ENCODE measurements at regions not wholly inside any gene's neighbourhood (a gene's known extent, or its start where the extent isn't known, plus 50 kb on each side); places are given as distances from the start of the nearest gene placed in this dataset.

DNA sequence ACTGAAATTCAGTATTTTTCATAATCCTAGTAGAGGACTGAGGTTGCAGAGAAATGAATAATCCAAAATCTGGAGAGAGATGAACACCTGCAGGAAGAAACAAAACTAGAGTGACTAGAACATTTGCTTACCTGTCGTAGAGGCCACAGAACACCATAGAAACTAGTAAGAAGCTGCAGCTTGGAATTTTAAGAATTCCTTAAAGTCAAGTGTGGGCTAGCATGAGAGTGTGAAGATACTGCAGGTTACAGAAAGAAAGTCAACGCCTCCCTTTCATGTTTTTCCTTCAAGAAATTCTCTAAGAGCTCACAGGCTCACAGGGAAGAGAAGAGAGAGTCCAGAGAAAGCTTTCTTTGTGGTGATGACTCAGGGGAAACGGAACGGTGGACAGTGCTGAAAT lies 633.7 kb downstream of the LRRIQ3 start:
- no peak for ATAC-seq
- peaks cover 0 to 10% (median 0%) of the 10 kb centered on the region in 12 donors for H3K9me3 ChIP-seq
- H3K27me3 ChIP-seq = no peaks in the 10 kb centered on the region
- H3K36me3 ChIP-seq = no peaks in the 10 kb centered on the region
- no peak overlapping the region for H3K4me3 ChIP-seq
- H3K27ac ChIP-seq = no peak overlapping the region
- DNase-seq = no peak
- WGBS, 4 donors = 62 to 76% (median 72%) methylated on average over 4 of the region's 4 CpGs
- intact Hi-C loops (cut with DNase I) = no loop called here
- TF ChIP-seq POLR2A (IDR thresholded peaks at IDR 0.05) = no peak
- TF ChIP-seq, protein P1, sequence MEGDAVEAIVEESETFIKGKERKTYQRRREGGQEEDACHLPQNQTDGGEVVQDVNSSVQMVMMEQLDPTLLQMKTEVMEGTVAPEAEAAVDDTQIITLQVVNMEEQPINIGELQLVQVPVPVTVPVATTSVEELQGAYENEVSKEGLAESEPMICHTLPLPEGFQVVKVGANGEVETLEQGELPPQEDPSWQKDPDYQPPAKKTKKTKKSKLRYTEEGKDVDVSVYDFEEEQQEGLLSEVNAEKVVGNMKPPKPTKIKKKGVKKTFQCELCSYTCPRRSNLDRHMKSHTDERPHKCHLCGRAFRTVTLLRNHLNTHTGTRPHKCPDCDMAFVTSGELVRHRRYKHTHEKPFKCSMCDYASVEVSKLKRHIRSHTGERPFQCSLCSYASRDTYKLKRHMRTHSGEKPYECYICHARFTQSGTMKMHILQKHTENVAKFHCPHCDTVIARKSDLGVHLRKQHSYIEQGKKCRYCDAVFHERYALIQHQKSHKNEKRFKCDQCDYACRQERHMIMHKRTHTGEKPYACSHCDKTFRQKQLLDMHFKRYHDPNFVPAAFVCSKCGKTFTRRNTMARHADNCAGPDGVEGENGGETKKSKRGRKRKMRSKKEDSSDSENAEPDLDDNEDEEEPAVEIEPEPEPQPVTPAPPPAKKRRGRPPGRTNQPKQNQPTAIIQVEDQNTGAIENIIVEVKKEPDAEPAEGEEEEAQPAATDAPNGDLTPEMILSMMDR (IDR thresholded peaks at IDR 0.05) = no peak
- no peaks in the 10 kb centered on the region for H3K4me1 ChIP-seq

DNA sequence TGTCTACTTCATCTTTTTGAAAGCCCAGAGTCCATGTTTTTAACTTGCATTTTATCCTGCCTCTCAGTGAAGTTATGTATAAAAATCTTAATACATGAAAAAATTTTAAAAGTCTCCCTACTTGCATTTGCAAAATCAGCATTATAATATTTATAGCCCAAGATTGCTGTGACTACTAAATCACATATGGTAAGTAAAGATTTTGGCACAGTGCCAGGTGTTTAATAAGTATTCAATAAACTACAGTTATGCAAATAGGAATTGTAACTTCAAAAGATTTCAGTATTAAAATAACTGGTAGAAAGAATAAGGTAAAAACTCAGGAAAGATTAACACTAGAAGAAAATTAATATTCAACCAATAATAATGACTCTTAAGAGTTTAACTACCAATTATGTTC lies 641.7 kb downstream of the LRRIQ3 start:
- intact Hi-C loops (cut with DNase I) = loop anchor here in 1 of 10 donors (2.0 kb wide), 1 partner anchor 35 kb away; no protein-coding TSS in a partner anchor
- DNase-seq (no peak), ATAC-seq (no peak)
- Histone ChIP-seq H3K27ac (no peak overlapping the region), H3K4me3 (no peak overlapping the region), H3K9me3 (peaks cover 0 to 14% (median 0%) of the 10 kb centered on the region in 12 donors), H3K36me3 (no peaks in the 10 kb centered on the region), H3K4me1 (no peaks in the 10 kb centered on the region), H3K27me3 (no peaks in the 10 kb centered on the region)
- TF ChIP-seq, protein P1 (IDR thresholded peaks at IDR 0.05) = no peak
- no peak for TF ChIP-seq POLR2A (IDR thresholded peaks at IDR 0.05)

DNA sequence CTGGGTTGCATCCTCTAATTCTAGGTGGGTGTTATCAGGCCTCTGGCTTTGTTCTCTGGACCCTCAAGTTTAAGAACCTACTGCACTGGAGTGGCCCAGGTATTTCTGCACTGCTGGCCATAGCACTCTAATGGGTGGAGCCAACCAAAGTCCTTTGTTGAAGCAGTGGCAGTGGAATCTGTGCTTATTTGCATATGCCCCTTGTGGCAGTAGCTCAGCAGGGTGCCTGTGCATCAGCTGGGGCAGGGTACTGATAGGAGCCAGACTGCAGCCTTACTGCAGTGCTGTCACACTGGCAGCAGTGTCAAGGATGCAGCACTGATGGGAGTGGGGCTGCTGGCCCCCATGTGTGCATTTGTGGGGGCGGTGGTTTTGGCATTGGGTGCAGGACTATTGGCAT lies 660.6 kb downstream of the LRRIQ3 start:
- TF ChIP-seq, protein P1 (IDR thresholded peaks at IDR 0.05) = no peak
- TF ChIP-seq POLR2A (IDR thresholded peaks at IDR 0.05) = no peak
- Histone ChIP-seq H3K9me3 (peaks cover 0 to 8% (median 0%) of the 10 kb centered on the region in 12 donors), H3K4me3 (no peak overlapping the region), H3K27ac (no peak overlapping the region), H3K36me3 (no peaks in the 10 kb centered on the region), H3K27me3 (no peaks in the 10 kb centered on the region), H3K4me1 (no peaks in the 10 kb centered on the region)
- 71 to 94% (median 85%) methylated on average over 1 of the region's 1 CpG for WGBS, 4 donors
- intact Hi-C loops (cut with DNase I) = no loop called here
- DNase-seq (no peak), ATAC-seq (no peak)

DNA sequence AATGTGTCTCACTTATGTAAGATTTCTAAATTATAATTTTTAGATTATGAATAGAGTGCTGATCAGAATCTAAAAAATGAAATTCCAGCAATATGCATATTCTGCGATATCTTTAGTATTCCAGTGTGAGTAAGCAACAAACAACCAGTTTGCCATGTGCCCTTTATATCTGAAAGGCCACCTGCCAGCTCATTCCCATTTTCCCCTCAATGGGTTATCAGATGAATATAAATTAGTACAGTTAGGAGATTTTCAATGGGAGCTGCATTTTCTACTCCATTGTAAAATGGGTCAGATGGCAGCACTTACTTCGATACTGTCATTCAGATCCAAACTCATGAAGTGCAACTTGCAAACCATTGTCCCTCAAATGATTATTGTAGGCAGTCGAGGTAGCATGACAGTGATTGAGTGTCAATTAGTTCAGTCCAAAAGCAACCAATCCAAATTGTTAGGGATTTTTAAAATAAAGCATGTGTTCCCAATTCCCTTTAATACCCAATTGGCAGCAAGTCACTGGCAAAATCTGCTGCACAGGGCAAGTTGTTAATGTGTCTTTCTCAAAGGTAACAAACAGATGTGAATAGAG lies 680.3 kb downstream of the LRRIQ3 start:
- no peak overlapping the region for H3K4me3 ChIP-seq
- H3K27me3 ChIP-seq = no peaks in the 10 kb centered on the region
- intact Hi-C loops (cut with DNase I) = no loop called here
- no peak for TF ChIP-seq POLR2A (IDR thresholded peaks at IDR 0.05)
- TF ChIP-seq, protein P1 (IDR thresholded peaks at IDR 0.05) = no peak
- no peaks in the 10 kb centered on the region for H3K36me3 ChIP-seq
- no peaks in the 10 kb centered on the region for H3K4me1 ChIP-seq
- no peak overlapping the region for H3K27ac ChIP-seq
- DNase-seq = no peak
- H3K9me3 ChIP-seq = no peaks in the 10 kb centered on the region
- 68 to 81% (median 80%) methylated on average over 3 of the region's 3 CpGs for WGBS, 4 donors
- no peak for ATAC-seq

Measured in heart left ventricle (tissue), 16 donors.